ENCODE measurements at regions not wholly inside any gene's neighbourhood (a gene's known extent, or its start where the extent isn't known, plus 50 kb on each side); places are given as distances from the start of the nearest gene placed in this dataset.
"Not testable (repeated sequence)": the region's sequence is repeated elsewhere in the genome, so short reads cannot be mapped to it uniquely, and the experiment has no call there.

DNA sequence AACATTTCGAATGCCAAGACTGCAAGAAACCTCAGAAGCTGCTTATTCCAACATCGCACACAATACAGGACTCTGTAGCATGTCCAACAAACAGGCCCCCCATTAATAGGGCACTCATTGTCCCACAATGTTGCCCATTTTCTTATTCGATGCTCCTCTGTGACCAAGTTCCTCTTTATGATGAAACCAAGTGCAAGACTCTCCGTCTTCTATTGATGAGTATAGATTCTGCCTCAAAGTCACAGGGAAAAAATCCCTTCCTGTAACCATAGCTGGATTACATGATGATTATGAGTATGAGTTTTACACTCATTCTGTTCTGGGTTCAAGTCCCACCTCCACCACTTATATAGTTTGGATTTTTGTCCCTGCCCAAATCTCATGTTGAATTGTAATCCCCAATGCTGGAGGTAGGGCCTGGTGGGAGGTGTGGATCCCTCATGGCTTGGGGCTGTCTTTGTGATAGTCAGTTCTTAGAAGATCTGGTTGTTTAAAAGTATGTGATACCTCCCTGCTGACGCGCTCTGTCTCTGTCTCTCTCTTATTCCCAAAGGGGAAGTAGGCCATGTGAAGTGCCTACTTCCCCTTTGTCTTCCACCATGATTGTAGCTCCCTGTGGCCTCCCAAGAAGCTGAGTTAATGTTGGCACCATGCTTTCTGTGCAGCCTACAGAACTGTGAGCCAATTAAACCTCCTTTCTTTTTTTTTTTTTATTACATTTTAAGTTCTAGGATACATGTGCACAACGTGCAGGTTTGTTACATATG, 148.7 kb downstream of the OSR1 start:
- intact Hi-C loops (cut with DNase I) = no loop called here
- no peak for DNase-seq

DNA sequence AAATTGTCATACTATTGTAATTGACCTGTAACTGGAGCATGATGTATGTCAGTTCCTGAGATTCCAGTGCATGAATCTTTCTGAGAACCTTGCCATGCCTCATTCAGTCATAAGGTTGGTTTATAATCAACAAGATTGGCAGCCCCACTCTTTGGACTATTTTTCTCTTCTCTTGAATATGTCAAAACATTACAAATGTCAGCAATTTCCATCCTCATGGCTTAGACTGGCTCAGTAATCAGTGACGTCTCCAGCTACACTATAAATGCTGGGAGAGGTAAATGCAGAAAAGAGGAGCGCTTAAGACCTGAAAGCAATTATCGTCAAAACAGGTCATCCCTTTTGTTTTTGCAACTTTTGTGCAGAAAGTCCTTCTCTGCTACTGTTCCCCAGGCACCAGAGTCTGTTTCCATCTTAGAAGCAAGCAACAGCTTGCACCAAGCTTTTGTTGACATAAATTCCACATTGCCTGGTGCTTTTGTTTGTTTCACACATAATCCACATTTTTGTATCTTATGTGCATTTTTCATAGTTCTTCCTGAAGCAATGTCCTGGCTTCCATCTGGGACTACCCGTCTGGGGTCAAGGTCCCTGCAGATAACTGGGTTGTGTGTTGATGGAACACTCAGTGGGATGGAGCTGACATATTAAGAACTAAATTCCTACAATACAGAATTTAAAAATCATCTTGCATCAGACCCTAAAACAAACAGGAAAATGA, 149.8 kb downstream of the OSR1 start:
- intact Hi-C loops (cut with DNase I) = no loop called here
- no peak for DNase-seq

GRCh38 chr2:19207452-19207851, 151.0 kb downstream of the OSR1 start:
- intact Hi-C loops (cut with DNase I) = no loop called here
- no peak for DNase-seq

DNA sequence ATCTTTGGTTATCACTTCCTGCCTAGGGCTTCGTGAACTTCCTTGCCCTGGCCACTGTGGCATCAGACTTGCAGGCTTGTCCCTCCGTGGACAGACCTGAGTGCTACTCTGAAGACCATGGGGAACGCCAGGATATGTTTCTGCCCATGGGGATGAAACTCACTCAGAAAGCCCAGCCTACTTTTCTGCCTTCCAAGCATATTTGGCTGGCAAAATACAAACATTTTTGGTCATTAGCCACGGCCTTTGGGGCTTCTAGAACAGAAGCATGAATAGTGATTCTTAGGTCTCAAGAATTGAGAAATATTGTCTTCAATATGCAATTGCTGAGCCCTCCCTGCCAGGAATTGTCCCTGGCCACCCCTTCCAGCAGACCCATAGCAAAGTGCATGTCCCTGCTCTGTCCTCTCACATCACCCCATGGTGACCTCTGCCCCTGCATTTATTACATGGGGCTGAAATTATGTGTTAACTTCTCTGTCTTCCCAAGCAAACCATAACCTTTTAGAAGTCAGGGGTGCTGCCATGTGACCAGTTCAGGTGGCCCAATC, 152.4 kb downstream of the OSR1 start:
- intact Hi-C loops (cut with DNase I) = no loop called here
- no peak for DNase-seq

GRCh38 chr2:19203866-19204265, 154.6 kb downstream of the OSR1 start:
- intact Hi-C loops (cut with DNase I) = no loop called here
- no peak for DNase-seq

DNA sequence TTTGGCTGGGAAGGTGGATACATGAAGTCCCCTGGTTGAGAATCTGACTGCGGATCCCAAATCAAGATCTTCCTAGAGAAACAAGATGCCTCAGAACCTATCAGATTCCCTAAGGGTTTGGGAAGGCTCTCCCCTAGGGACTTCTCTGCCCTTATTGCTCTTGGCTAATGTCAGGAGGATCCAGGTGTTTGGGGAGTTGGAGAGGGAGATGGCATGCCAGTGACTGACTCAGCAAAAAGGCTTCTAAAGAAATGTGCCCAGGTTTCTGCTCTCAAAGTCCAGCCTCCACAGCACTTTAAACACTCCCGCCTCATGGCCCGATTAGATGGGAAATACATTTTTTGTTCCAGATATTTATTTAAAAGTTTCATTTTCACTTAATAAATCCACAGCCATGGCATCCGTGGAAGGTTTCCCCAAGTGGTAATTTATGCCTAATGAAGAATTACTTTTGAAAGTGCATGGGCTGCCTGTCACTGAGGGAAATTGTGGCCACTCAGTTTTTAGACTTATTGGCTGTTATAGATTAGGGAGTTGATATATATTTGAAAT, 156.4 kb downstream of the OSR1 start:
- DNase-seq = no peak
- intact Hi-C loops (cut with DNase I) = no loop called here

DNA sequence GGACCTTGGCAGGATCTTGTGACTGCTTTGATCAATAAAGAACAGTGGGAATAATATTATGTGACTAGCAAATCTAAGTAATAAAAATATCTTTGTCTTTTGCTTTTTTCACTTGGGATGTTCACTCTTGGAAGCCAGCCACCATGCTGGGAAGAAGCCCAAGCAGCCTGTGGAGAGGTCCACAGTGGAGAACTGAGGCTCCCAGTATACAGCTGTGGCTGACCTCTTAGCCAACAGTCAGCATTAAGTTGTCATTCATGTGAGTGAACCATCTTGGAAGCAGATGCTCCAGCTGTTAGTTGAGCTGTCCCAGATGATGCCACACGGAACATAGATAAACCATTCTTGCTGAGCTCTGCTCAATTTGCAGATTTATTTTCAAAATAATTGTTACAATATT, 160.0 kb downstream of the OSR1 start:
- intact Hi-C loops (cut with DNase I) = no loop called here
- DNase-seq = peak in 27 of 42 donors; percentile 3 to 71 (median 32)

DNA sequence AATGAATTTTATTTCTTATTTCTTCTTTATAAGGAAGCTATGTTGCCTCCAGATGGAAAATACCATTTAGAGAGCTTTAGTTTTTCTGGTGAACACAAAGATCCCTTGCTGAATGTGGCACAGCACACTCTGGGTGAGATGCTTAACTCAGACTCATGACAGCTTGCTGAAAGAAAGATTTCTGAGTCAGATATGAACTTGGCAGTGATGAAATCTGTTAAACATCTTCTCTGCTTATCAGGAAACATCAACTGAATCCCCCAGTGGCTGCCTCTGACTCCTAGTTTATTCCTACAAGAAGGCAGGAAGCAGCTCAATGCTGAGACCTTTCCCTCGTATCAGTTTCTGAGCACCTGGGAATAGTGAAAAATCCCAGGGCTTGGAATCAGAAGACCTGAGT, 162.8 kb downstream of the OSR1 start:
- intact Hi-C loops (cut with DNase I) = no loop called here
- DNase-seq = no peak

DNA sequence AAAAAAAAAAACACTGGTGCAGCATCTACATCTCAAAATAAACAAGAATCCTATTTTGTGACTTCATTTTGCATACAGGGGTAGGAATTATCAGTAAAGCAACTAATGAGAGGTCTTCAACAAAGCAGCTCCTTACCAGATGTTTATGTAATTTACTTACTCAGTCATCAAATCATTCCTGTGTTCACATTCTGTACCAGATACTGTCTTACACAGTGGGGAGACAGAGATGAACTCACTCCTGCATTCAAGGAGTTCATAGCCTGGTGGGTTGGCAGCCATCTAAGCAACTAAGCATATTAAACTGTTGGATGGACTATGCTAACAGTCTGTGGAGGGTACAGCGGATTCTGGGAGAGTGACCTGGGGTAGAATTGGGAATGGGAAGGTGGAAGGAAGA, 169.0 kb downstream of the OSR1 start:
- no peak for DNase-seq
- intact Hi-C loops (cut with DNase I) = no loop called here

GRCh38 chr2:19187323-19188020, 171.0 kb downstream of the OSR1 start:
- intact Hi-C loops (cut with DNase I) = no loop called here
- no peak for DNase-seq

DNA sequence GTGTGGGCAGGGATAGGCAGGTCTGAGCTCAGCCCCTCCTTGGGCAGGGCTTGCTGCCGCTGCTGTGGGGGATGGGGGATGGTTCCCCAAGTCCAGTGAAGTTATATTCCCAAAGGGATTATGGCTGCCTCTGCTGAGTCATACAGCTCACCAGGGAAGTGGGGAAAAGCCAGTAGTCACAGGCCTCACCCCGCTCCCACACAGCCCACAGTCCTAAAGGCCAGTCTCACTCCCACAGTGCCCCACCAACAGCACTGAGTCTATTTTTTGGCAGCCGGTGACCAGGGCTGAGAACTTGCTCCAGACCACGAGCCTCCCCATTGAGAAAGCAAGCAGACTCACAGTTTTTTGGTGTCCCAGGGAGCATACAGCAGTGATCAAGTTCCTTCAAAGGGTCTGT, 173.3 kb downstream of the OSR1 start:
- no peak for DNase-seq
- intact Hi-C loops (cut with DNase I) = no loop called here

GRCh38 chr2:19178175-19178574, 180.2 kb downstream of the OSR1 start:
- DNase-seq = no peak
- intact Hi-C loops (cut with DNase I) = no loop called here

DNA sequence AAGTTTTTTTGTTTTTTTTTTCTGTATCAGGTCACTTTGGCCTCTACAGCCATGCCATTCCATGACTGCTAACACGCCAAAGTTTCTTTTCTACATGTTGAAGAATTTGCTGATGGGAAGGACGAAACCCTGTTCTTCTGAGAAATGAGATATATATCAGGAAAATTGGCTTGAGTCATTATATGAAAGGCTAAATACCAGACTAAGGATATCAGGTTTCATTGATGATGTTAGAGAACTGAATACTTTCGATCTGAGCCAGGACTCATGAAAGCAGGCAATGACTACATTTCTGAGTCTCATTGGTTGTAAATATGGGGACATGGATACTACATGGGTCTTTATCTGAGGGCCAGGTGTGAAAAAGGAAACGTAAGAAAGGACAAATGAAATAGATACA, 181.4 kb downstream of the OSR1 start:
- intact Hi-C loops (cut with DNase I) = no loop called here

DNA sequence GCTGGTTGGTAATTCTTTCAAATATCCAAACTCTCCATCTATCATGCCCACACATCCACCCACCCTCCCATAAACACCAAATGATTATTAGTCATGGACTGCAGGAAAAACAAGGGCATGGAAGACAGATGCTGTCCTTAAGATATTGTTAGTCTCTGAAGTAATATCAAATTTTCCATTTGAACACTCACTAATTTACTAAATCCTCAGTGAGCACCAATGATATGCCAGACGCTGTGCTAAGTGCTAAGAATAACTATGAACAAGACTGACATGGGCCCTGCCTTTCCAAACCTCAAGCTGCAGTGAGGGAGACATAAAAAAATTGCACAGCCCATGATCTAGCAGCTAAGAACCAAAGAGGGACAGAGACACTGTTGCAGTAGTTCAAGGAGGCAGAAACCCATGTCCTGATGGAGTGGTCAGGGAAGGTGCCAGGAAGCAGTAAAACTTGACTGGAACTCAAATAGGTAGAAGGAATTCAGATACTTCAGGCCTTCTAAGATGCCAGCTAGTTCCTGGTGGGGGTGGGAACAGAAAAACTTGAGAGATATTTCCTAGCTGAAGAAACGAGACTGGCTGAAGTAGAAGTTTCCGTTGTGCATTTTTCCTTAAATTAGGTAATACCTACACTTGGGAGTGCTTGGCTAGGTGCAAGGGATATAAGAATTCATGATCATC, 182.1 kb downstream of the OSR1 start:
- intact Hi-C loops (cut with DNase I) = no loop called here
- no peak for DNase-seq

More for the DNA sequence above, 181.4 kb downstream of the OSR1 start:
- DNase-seq = no peak

DNA sequence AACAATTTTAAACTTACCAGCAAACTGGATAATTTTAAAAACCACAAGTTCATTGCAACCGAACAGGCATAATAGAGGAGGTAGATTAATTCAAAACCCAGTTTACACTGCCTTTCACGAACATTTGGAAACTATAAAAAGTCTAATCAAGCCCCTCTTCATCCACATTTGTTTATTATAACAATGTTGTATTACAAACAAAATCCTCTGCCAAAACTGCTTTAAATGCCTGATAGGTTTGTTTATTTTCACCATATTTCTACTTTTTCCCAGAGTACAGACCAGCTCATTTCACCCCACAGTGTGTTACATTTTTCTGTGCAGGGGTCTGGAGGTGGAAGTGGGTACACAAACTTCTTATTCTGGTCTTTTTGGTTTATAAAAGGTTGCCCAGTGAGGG, 184.2 kb downstream of the OSR1 start:
- DNase-seq = no peak
- intact Hi-C loops (cut with DNase I) = no loop called here

DNA sequence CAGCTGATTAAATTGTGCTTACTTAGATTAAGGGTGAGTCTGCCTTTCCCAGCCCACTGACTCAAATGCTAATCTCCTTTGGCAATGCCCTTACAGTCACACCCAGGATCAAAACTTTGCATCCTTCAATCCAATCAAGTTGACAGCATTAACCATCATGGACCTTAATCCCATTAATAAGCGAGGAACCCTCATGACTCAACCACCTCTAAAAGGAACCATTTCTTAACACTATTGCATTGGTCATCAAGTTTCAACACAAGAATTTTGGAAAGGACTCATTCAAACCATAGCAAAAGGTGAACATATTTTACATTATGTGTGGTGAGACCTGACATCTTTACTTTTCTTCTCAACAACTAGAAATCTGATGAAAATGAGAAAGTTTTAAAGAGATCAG, 187.0 kb downstream of the OSR1 start:
- no peak for DNase-seq
- intact Hi-C loops (cut with DNase I) = no loop called here

DNA sequence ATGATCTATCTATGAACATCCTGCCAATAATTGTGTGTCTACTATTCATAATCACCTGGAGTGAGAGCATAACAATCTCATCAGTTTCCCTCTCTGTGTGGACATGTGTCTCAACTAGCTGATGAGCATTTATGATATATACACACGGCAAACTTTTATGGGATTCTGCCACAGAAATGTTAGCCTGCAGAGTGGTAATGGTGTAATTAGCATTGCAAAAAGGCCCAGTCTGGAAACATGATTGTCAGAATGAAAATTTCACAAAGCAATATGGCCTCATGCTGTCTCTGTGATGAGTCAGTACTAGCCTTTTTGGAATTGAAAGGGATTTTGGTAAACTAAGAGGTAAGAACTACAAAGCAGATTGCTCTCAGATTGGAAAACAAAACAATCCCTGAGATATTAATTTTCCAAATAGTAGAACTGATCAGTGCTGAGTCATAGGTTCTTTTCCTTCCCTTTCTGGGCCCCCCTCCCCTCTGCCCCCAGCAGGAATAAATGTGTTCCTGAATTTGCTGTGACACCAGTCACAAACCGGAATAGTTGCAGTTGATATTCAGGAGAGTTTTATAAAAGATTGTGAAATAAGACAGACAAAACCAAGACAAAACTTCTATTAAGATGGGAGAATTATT, 189.2 kb downstream of the OSR1 start:
- intact Hi-C loops (cut with DNase I) = no loop called here
- no peak for DNase-seq

DNA sequence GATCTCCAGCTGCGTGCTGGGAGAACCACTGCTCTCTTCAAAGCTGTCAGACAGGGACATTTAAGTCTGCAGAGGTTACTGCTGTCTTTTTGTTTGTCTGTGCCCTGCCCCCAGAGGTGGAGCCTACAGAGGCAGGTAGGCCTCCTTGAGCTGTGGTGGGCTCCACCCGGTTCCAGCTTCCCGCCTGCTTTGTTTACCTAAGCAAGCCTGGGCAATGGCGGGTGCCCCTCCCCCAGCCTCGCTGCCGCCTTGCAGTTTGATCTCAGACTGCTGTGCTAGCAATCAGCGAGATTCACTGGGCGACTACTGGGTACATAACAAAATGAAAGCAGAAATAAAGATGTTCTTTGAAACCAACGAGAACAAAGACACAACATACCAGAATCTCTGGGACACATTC, 194.3 kb downstream of the OSR1 start:
- intact Hi-C loops (cut with DNase I); DNase-seq: not testable (repeated sequence)

DNA sequence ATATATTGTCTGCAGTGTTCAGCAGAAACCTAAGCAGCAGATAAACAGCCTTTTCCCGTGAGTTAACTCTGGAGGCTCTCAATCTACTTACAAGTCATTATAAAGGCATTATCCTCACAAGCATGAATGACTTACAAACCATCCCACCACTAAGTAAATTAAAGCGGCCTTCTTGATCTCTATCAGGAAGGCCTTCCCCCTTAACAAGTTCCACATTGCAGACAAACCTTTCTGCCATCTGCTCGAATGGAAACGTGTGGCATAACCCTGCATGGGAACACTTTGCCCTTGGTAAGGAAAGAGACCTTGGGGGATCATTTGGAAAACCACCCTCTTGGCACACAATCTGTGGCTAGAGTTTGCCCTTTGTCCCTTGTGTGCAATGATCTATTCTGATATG, 199.5 kb downstream of the OSR1 start:
- no peak for DNase-seq
- intact Hi-C loops (cut with DNase I) = no loop called here
